Loucy (cell line): ENCODE measurements at regions not wholly inside any gene's neighbourhood (a gene's known extent, or its start where the extent isn't known, plus 50 kb on each side); places are given as distances from the start of the nearest gene placed in this dataset.

Experiments
- H2AFZ ChIP-seq: fragments of 200-600 bp; sonication (generic); 2 replicates; pipeline ENCODE4 v1.6.0; 2016; ENCODE audit warnings: antibody characterized with exemption, mild to moderate bottlenecking, low read length, moderate library complexity
- H3F3A ChIP-seq: fragments of 200-600 bp; 2 replicates; pipeline ENCODE4 v1.6.0; 2016; ENCODE audit warnings: antibody characterized with exemption, low read depth, mild to moderate bottlenecking
- H3K27me3 ChIP-seq: fragments of 200-600 bp; sonication (generic); 2 replicates; pipeline ENCODE4 v1.6.1; 2014; ENCODE audit warnings: low read length, mild to moderate bottlenecking; ENCODE audit not compliant: insufficient read depth, poor library complexity, severe bottlenecking
- H3K36me3 ChIP-seq: fragments of 200-600 bp; sonication (generic); 2 replicates; pipeline ENCODE4 v1.6.1; 2016; ENCODE audit warnings: low read length; ENCODE audit not compliant: insufficient read depth
- H3K4me1 ChIP-seq: fragments of 200-600 bp; sonication (generic); 2 replicates; pipeline ENCODE4 v1.5.1; 2014; ENCODE audit warnings: low read length, mild to moderate bottlenecking; ENCODE audit not compliant: insufficient read depth, poor library complexity, severe bottlenecking
- H3K4me2 ChIP-seq: fragments of 200-600 bp; sonication (generic); 2 replicates; pipeline ENCODE4 v1.6.0; 2014; ENCODE audit warnings: antibody characterized with exemption, low read length, low read depth, mild to moderate bottlenecking; ENCODE audit not compliant: poor library complexity, severe bottlenecking
- H3K4me3 ChIP-seq: fragments of 200-600 bp; sonication (generic); 2 replicates; pipeline ENCODE4 v1.5.1; 2014; ENCODE audit warnings: low read length, mild to moderate bottlenecking, mixed read lengths; ENCODE audit not compliant: poor library complexity, severe bottlenecking
- H3K79me2 ChIP-seq: fragments of 200-600 bp; sonication (generic); 2 replicates; pipeline ENCODE4 v1.6.1; 2014; ENCODE audit warnings: low read length; ENCODE audit not compliant: insufficient read depth
- H3K9ac ChIP-seq: fragments of 200-600 bp; sonication (generic); 2 replicates; pipeline ENCODE4 v1.6.0; 2014; ENCODE audit warnings: mild to moderate bottlenecking, low read depth, low read length, moderate library complexity; ENCODE audit not compliant: poor library complexity, severe bottlenecking
- H3K9me2 ChIP-seq: fragments of 200-600 bp; sonication (generic); replicated peaks from 2 replicates; pipeline ENCODE4 v1.6.1; 2016; ENCODE audit warnings: low read depth, low read length, mixed read lengths
- H3K9me3 ChIP-seq: fragments of 200-600 bp; sonication (generic); 2 replicates; pipeline ENCODE4 v1.6.1; 2014; ENCODE audit warnings: mild to moderate bottlenecking, antibody characterized with exemption, low read length, low read depth; ENCODE audit not compliant: insufficient read depth
- H4K20me1 ChIP-seq: fragments of 200-600 bp; sonication (generic); 2 replicates; pipeline ENCODE4 v1.6.0; 2014; ENCODE audit warnings: antibody characterized with exemption, low read length, mild to moderate bottlenecking; ENCODE audit not compliant: insufficient read depth, poor library complexity, severe bottlenecking
- CTCF ChIP-seq: fragments of 200-600 bp; sonication (generic); conservative IDR thresholded peaks from 2 replicates; pipeline ENCODE4 v1.5.1; 2014; ENCODE audit warnings: mild to moderate bottlenecking, antibody characterized with exemption, low read length
- EZH2phosphoT487 ChIP-seq: fragments of 200-600 bp; IDR thresholded peaks from 2 replicates; pipeline ENCODE4 v1.6.1; 2018; ENCODE audit warnings: antibody characterized with exemption, mild to moderate bottlenecking, moderate library complexity, borderline replicate concordance

GRCh38 chr2:2881499-2881898 is 496.1 kb downstream of the EIPR1 start:
- H3K9me3 ChIP-seq: peaks cover 3% of the 10 kb centered on the region; the same call in 1 of the 2 replicates
- no peak for TF ChIP-seq CTCF
- TF ChIP-seq EZH2phosphoT487: no peak
- no peaks in the 10 kb centered on the region for H4K20me1 ChIP-seq
- H3K4me3 ChIP-seq: no peak overlapping the region
- H3F3A ChIP-seq: no peaks in the 10 kb centered on the region
- H3K9me2 ChIP-seq: no peaks in the 10 kb centered on the region
- no peak overlapping the region for H3K9ac ChIP-seq
- H3K79me2 ChIP-seq: no peaks in the 10 kb centered on the region
- no peaks in the 10 kb centered on the region for H3K27me3 ChIP-seq
- H3K4me2 ChIP-seq: no peak overlapping the region
- no peaks in the 10 kb centered on the region for H3K36me3 ChIP-seq
- H2AFZ ChIP-seq: no peak overlapping the region
- H3K4me1 ChIP-seq: no peaks in the 10 kb centered on the region

GRCh38 chr2:2880938-2881337 is 496.7 kb downstream of the EIPR1 start:
- no peak overlapping the region for H3K4me2 ChIP-seq
- no peaks in the 10 kb centered on the region for H3K27me3 ChIP-seq
- H3K9me2 ChIP-seq: no peaks in the 10 kb centered on the region
- peaks cover 3% of the 10 kb centered on the region; the same call in 1 of the 2 replicates for H3K9me3 ChIP-seq
- no peaks in the 10 kb centered on the region for H3F3A ChIP-seq
- no peak overlapping the region for H3K9ac ChIP-seq
- no peaks in the 10 kb centered on the region for H4K20me1 ChIP-seq
- no peaks in the 10 kb centered on the region for H3K36me3 ChIP-seq
- H3K4me3 ChIP-seq: no peak overlapping the region
- no peak overlapping the region for H2AFZ ChIP-seq
- H3K4me1 ChIP-seq: no peaks in the 10 kb centered on the region
- no peak for TF ChIP-seq EZH2phosphoT487
- TF ChIP-seq CTCF: no peak
- H3K79me2 ChIP-seq: no peaks in the 10 kb centered on the region

- Histone ChIP-seq H3K36me3 (no peaks in the 10 kb centered on the region), H3K4me3 (no peak overlapping the region), H3K9me3 (peaks cover 6% of the 10 kb centered on the region; the same call in 1 of the 2 replicates), H3K4me2 (no peak overlapping the region), H3F3A (no peaks in the 10 kb centered on the region), H3K79me2 (no peaks in the 10 kb centered on the region), H2AFZ (no peak overlapping the region), H3K27me3 (no peaks in the 10 kb centered on the region), H4K20me1 (no peaks in the 10 kb centered on the region), H3K9me2 (no peaks in the 10 kb centered on the region), H3K4me1 (no peaks in the 10 kb centered on the region), H3K9ac (no peak overlapping the region)
- TF ChIP-seq CTCF: no peak
- TF ChIP-seq EZH2phosphoT487: no peak
These were observed 497.8 kb downstream of the EIPR1 start for GRCh38 chr2:2879781-2880180.
